Large intestine (tissue), 3 donors: ENCODE measurements at regions not wholly inside any gene's neighbourhood (a gene's known extent, or its start where the extent isn't known, plus 50 kb on each side); places are given as distances from the start of the nearest gene placed in this dataset.

Experiments used
- DNase-seq, 2 donors: peaks; one replicate each; pipeline versions ENCODE4 v3.0.0 to v3.0.0-alpha.2; 2013
- H3K27ac ChIP-seq: one replicate; pipeline ENCODE4 v1.5.1; 2013; ENCODE audit warnings: low read length
- H3K27me3 ChIP-seq: 2 replicates; pipeline ENCODE4 v1.6.1; 2013; ENCODE audit warnings: low read length; ENCODE audit not compliant: control insufficient read depth, insufficient read depth
- H3K36me3 ChIP-seq: 2 replicates; pipeline ENCODE4 v1.6.1; 2013; ENCODE audit warnings: low read length; ENCODE audit not compliant: control insufficient read depth, insufficient read depth
- H3K4me1 ChIP-seq: one replicate; pipeline ENCODE4 v1.6.1; 2013; ENCODE audit warnings: low read length; ENCODE audit not compliant: control insufficient read depth, insufficient read depth
- H3K4me3 ChIP-seq: one replicate; pipeline ENCODE4 v1.5.1; 2013; ENCODE audit warnings: low read length
- H3K9me3 ChIP-seq: one replicate; pipeline ENCODE4 v1.6.1; 2013; ENCODE audit warnings: mild to moderate bottlenecking, low read depth, low read length, moderate library complexity; ENCODE audit not compliant: control insufficient read depth
- WGBS: methylation state at CpG from one replicate; pipeline ENCODE4 v1.1.5; 2013; ENCODE audit warnings: low lambda C conversion rate; ENCODE audit not compliant: insufficient coverage; 5-methylcytosine and 5-hydroxymethylcytosine counted together

GRCh38 chr9:687034-687785 lies 154.3 kb upstream of the DMRT1 start:
- Histone ChIP-seq H3K4me1 (peaks cover 23% of the 10 kb centered on the region), H3K4me3 (no peak overlapping the region), H3K9me3 (no peaks in the 10 kb centered on the region), H3K27ac (no peak overlapping the region), H3K36me3 (no peaks in the 10 kb centered on the region), H3K27me3 (no peaks in the 10 kb centered on the region)
- no peak for DNase-seq
- WGBS: no CpG with 5 or more reads among the region's 4 CpGs

GRCh38 chr9:687994-688393 lies 153.5 kb upstream of the DMRT1 start:
- no peaks in the 10 kb centered on the region for H3K36me3 ChIP-seq
- no CpG with 5 or more reads among the region's 4 CpGs for WGBS
- DNase-seq: no peak
- no peaks in the 10 kb centered on the region for H3K9me3 ChIP-seq
- peaks cover 27% of the 10 kb centered on the region for H3K4me1 ChIP-seq
- H3K27ac ChIP-seq: no peak overlapping the region
- no peak overlapping the region for H3K4me3 ChIP-seq
- no peaks in the 10 kb centered on the region for H3K27me3 ChIP-seq

GRCh38 chr9:690517-691111 lies 150.9 kb upstream of the DMRT1 start:
- H3K4me1 ChIP-seq: peaks cover 36% of the 10 kb centered on the region
- DNase-seq: no peak
- no peaks in the 10 kb centered on the region for H3K36me3 ChIP-seq
- H3K27me3 ChIP-seq: no peaks in the 10 kb centered on the region
- H3K4me3 ChIP-seq: no peak overlapping the region
- no peak overlapping the region for H3K27ac ChIP-seq
- no CpG with 5 or more reads among the region's 3 CpGs for WGBS
- no peaks in the 10 kb centered on the region for H3K9me3 ChIP-seq

- Histone ChIP-seq H3K36me3 (no peaks in the 10 kb centered on the region), H3K27ac (no peak overlapping the region), H3K27me3 (no peaks in the 10 kb centered on the region), H3K4me3 (no peak overlapping the region), H3K9me3 (no peaks in the 10 kb centered on the region), H3K4me1 (peaks cover 29% of the 10 kb centered on the region)
- DNase-seq: no peak
- no CpG with 5 or more reads among the region's 3 CpGs for WGBS
Observed at GRCh38 chr9:691825-692400, 149.6 kb upstream of the DMRT1 start.

- H3K9me3 ChIP-seq: no peaks in the 10 kb centered on the region
- H3K4me3 ChIP-seq: no peak overlapping the region
- 100% methylated on average over 1 of the region's 4 CpGs for WGBS
Observed at GRCh38 chr9:692636-693129, 148.8 kb upstream of the DMRT1 start.

GRCh38 chr9:693201-694091 lies 148.1 kb upstream of the DMRT1 start:
- no peaks in the 10 kb centered on the region for H3K9me3 ChIP-seq
- 65% methylated on average over 2 of the region's 6 CpGs for WGBS
- H3K27ac ChIP-seq: peak overlapping the region; percentile 67
- H3K36me3 ChIP-seq: no peaks in the 10 kb centered on the region
- DNase-seq: peak; percentile 30 to 54
- no peak overlapping the region for H3K4me3 ChIP-seq
- H3K27me3 ChIP-seq: no peaks in the 10 kb centered on the region
- H3K4me1 ChIP-seq: peaks cover 29% of the 10 kb centered on the region

More at GRCh38 chr9:692636-693129, 148.8 kb upstream of the DMRT1 start:
- Histone ChIP-seq H3K36me3 (no peaks in the 10 kb centered on the region), H3K27me3 (no peaks in the 10 kb centered on the region), H3K4me1 (peaks cover 29% of the 10 kb centered on the region), H3K27ac (peak overlapping the region; percentile 67)
- no peak for DNase-seq

GRCh38 chr9:694092-694402 lies 147.4 kb upstream of the DMRT1 start:
- Histone ChIP-seq H3K27me3 (no peaks in the 10 kb centered on the region), H3K9me3 (no peaks in the 10 kb centered on the region), H3K4me3 (no peak overlapping the region), H3K4me1 (peaks cover 29% of the 10 kb centered on the region), H3K36me3 (no peaks in the 10 kb centered on the region), H3K27ac (peak overlapping the region; percentile 67)
- WGBS: no CpG with 5 or more reads among the region's 1 CpG
- no peak for DNase-seq

GRCh38 chr9:694403-695154 lies 146.9 kb upstream of the DMRT1 start:
- Histone ChIP-seq H3K4me3 (no peak overlapping the region), H3K27me3 (no peaks in the 10 kb centered on the region), H3K27ac (peak overlapping the region; percentile 67), H3K4me1 (peaks cover 29% of the 10 kb centered on the region), H3K9me3 (no peaks in the 10 kb centered on the region), H3K36me3 (no peaks in the 10 kb centered on the region)
- WGBS: no CpG with 5 or more reads among the region's 8 CpGs
- peak in 1 of 2 donors; percentile 41 for DNase-seq

GRCh38 chr9:695252-695651 lies 146.2 kb upstream of the DMRT1 start:
- peaks cover 29% of the 10 kb centered on the region for H3K4me1 ChIP-seq
- WGBS: no CpG with 5 or more reads among the region's 4 CpGs
- DNase-seq: peak in 1 of 2 donors; percentile 43
- H3K4me3 ChIP-seq: no peak overlapping the region
- no peaks in the 10 kb centered on the region for H3K27me3 ChIP-seq
- no peaks in the 10 kb centered on the region for H3K9me3 ChIP-seq
- no peaks in the 10 kb centered on the region for H3K36me3 ChIP-seq
- H3K27ac ChIP-seq: peak overlapping the region; percentile 67
